H9 (cell line): ENCODE measurements at regions not wholly inside any gene's neighbourhood (a gene's known extent, or its start where the extent isn't known, plus 50 kb on each side); places are given as distances from the start of the nearest gene placed in this dataset.

Source experiments
- DNase-seq: peaks from one replicate; pipeline ENCODE4 v3.0.0-alpha.2; 2017
- H2AFZ ChIP-seq: one replicate; pipeline ENCODE4 v1.6.1; 2013; ENCODE audit warnings: mild to moderate bottlenecking, low read length, control low read depth, moderate library complexity
- H2AK5ac ChIP-seq: 2 replicates; pipeline ENCODE4 v1.6.1; 2013; ENCODE audit warnings: low read length, control low read depth, mixed read lengths; ENCODE audit not compliant: insufficient read length
- H2BK120ac ChIP-seq: one replicate; pipeline ENCODE4 v1.6.1; 2013; ENCODE audit warnings: low read depth, mild to moderate bottlenecking, low read length, control low read depth, inconsistent platforms; ENCODE audit not compliant: poor library complexity, severe bottlenecking
- H2BK12ac ChIP-seq: 2 replicates; pipeline ENCODE4 v1.6.1; 2013; ENCODE audit warnings: low read length, control low read depth, mixed read lengths, low read depth; ENCODE audit not compliant: insufficient read length
- H2BK15ac ChIP-seq: 2 replicates; pipeline ENCODE4 v1.6.1; 2013; ENCODE audit warnings: low read depth, low read length, control low read depth
- H2BK20ac ChIP-seq: one replicate; pipeline ENCODE4 v1.6.1; 2013; ENCODE audit warnings: low read depth, mild to moderate bottlenecking, low read length, control low read depth, inconsistent platforms; ENCODE audit not compliant: poor library complexity, severe bottlenecking
- H2BK5ac ChIP-seq: 2 replicates; pipeline ENCODE4 v1.6.1; 2013; ENCODE audit warnings: low read length, control low read depth, mixed read lengths; ENCODE audit not compliant: insufficient read length
- H3K14ac ChIP-seq: 2 replicates; pipeline ENCODE4 v1.6.1; 2013; ENCODE audit warnings: low read length, control low read depth; ENCODE audit not compliant: insufficient read depth
- H3K18ac ChIP-seq: 2 replicates; pipeline ENCODE4 v1.6.1; 2013; ENCODE audit warnings: low read depth, mild to moderate bottlenecking, mixed read lengths, low read length, control low read depth; ENCODE audit not compliant: insufficient read length
- H3K23ac ChIP-seq: 2 replicates; pipeline ENCODE4 v1.6.1; 2013; ENCODE audit warnings: low read length, control low read depth, mixed read lengths, low read depth; ENCODE audit not compliant: insufficient read length
- H3K23me2 ChIP-seq: 2 replicates; pipeline ENCODE4 v1.6.1; 2013; ENCODE audit warnings: low read depth, mild to moderate bottlenecking, mixed read lengths, low read length, control low read depth; ENCODE audit not compliant: insufficient read length, poor library complexity, severe bottlenecking
- H3K27ac ChIP-seq: 2 replicates; pipeline ENCODE4 v1.5.1; 2013; ENCODE audit warnings: low read length, control low read depth, mixed read lengths, low read depth; ENCODE audit not compliant: insufficient read length
- H3K27me3 ChIP-seq: 2 replicates; pipeline ENCODE4 v1.6.1; 2013; ENCODE audit warnings: low read length, control low read depth, inconsistent platforms; ENCODE audit not compliant: insufficient read depth
- H3K4ac ChIP-seq: 2 replicates; pipeline ENCODE4 v1.6.1; 2013; ENCODE audit warnings: low read depth, mild to moderate bottlenecking, control low read depth, inconsistent platforms, low read length, moderate library complexity
- H3K4me1 ChIP-seq: 2 replicates; pipeline ENCODE4 v1.6.1; 2013; ENCODE audit warnings: low read length, control low read depth, inconsistent platforms; ENCODE audit not compliant: insufficient read depth
- H3K4me2 ChIP-seq: 2 replicates; pipeline ENCODE4 v1.6.1; 2013; ENCODE audit warnings: low read length, control low read depth, mixed read lengths; ENCODE audit not compliant: insufficient read length, insufficient read depth
- H3K56ac ChIP-seq: 2 replicates; pipeline ENCODE4 v1.6.1; 2013; ENCODE audit warnings: low read depth, mild to moderate bottlenecking, mixed read lengths, low read length, control low read depth; ENCODE audit not compliant: insufficient read length
- H3K79me1 ChIP-seq: 2 replicates; pipeline ENCODE4 v1.6.1; 2013; ENCODE audit warnings: low read depth, mild to moderate bottlenecking, moderate library complexity, low read length, control low read depth, inconsistent platforms; ENCODE audit not compliant: insufficient read depth, poor library complexity, severe bottlenecking
- H3K79me2 ChIP-seq: 2 replicates; pipeline ENCODE4 v1.6.1; 2013; ENCODE audit warnings: low read length, control low read depth, inconsistent platforms; ENCODE audit not compliant: insufficient read depth
- H3K9ac ChIP-seq: 2 replicates; pipeline ENCODE4 v1.6.1; 2013; ENCODE audit warnings: low read length, control low read depth, mixed read lengths; ENCODE audit not compliant: insufficient read length; ENCODE audit errors: extremely low read depth
- H3K9me3 ChIP-seq: one replicate; pipeline ENCODE4 v1.6.1; 2013; ENCODE audit warnings: low read depth, low read length, inconsistent platforms; ENCODE audit not compliant: control insufficient read depth
- H3T11ph ChIP-seq: one replicate; pipeline ENCODE4 v1.6.1; 2013; ENCODE audit warnings: mild to moderate bottlenecking, low read length, control low read depth, inconsistent platforms
- H4K20me1 ChIP-seq: one replicate; pipeline ENCODE4 v1.6.1; 2013; ENCODE audit not compliant: control insufficient read depth, insufficient read length, insufficient read depth
- H4K5ac ChIP-seq: 2 replicates; pipeline ENCODE4 v1.6.1; 2013; ENCODE audit warnings: low read depth, mild to moderate bottlenecking, mixed read lengths, low read length, control low read depth; ENCODE audit not compliant: insufficient read length
- H4K8ac ChIP-seq: replicated peaks from 2 replicates; pipeline ENCODE4 v1.6.1; 2013; ENCODE audit warnings: low read length, control low read depth, mixed read lengths, low read depth; ENCODE audit not compliant: insufficient read length
- H4K91ac ChIP-seq: 2 replicates; pipeline ENCODE4 v1.6.1; 2013; ENCODE audit warnings: low read depth, mild to moderate bottlenecking, moderate library complexity, mixed read lengths, low read length, control low read depth; ENCODE audit not compliant: insufficient read length
- H3K27ac Mint-ChIP-seq, 3 experiments: 2 replicates in 2 of 3; 3 replicates in 1 of 3; pipeline ENCODE4 v1.8.0; 2020 to 2021; ENCODE audit warnings: mixed read lengths in 3 of 3, mild to moderate bottlenecking in 1 of 3, moderate library complexity in 1 of 3
- H3K27me3 Mint-ChIP-seq: 2 replicates; pipeline ENCODE4 v1.8.0; 2021; ENCODE audit warnings: low read depth, mild to moderate bottlenecking, moderate library complexity, mixed read lengths
- H3K36me3 Mint-ChIP-seq, 3 experiments: 2 replicates in 2 of 3; 3 replicates in 1 of 3; pipeline ENCODE4 v1.8.0; 2020 to 2021; ENCODE audit warnings: low read depth in 3 of 3, mixed read lengths in 3 of 3; ENCODE audit not compliant: insufficient read depth in 1 of 3
- H3K4me1 Mint-ChIP-seq, 2 experiments: 2 replicates each; pipeline ENCODE4 v1.8.0; 2020; ENCODE audit warnings: mixed read lengths in 2 of 2
- H3K4me3 Mint-ChIP-seq, 2 experiments: 2 replicates in 1 of 2; 3 replicates in 1 of 2; pipeline ENCODE4 v1.8.0; 2020 to 2021; ENCODE audit warnings: mild to moderate bottlenecking in 2 of 2, mixed read lengths in 2 of 2, moderate library complexity in 1 of 2
- H3K9me3 Mint-ChIP-seq, 2 experiments: 2 replicates in 1 of 2; 3 replicates in 1 of 2; pipeline ENCODE4 v1.8.0; 2020; ENCODE audit warnings: mild to moderate bottlenecking in 2 of 2, mixed read lengths in 2 of 2, moderate library complexity in 1 of 2
- WGBS: extraction: QIAGEN DNeasy Blood & Tissue Kit; methylation state at CpG from one replicate; pipeline ENCODE4 v1.1.7; 2013; ENCODE audit warnings: missing lambda C conversion rate, low lambda C conversion rate, mixed read lengths; ENCODE audit not compliant: insufficient read length; ENCODE audit errors: extremely low coverage; 5-methylcytosine and 5-hydroxymethylcytosine counted together
- TF ChIP-seq, protein P1 (sequence below): fragments of 200-600 bp; sonication (generic); conservative IDR thresholded peaks from 3 replicates; pipeline ENCODE4 v1.8.0; 2021; ENCODE audit warnings: antibody characterized with exemption, mild to moderate bottlenecking

- H3K4me2 ChIP-seq: no peak overlapping the region
- WGBS: no CpG with 5 or more reads among the region's 12 CpGs
- no peak for DNase-seq
These were observed 54.0 kb upstream of the TBXT start for GRCh38 chr6:166221636-166222035.

More at GRCh38 chr6:166221636-166222035, 54.0 kb upstream of the TBXT start:
- no peak overlapping the region for H2BK12ac ChIP-seq
- no peaks in the 10 kb centered on the region for H3K79me1 ChIP-seq
- H4K91ac ChIP-seq: no peak overlapping the region
- H3K9ac ChIP-seq: no peak overlapping the region
- H4K20me1 ChIP-seq: no peaks in the 10 kb centered on the region
- no peaks in the 10 kb centered on the region for H3K79me2 ChIP-seq
- no peak overlapping the region for H4K8ac ChIP-seq
- Mint-ChIP-seq H3K4me1 (peaks cover 5 to 7% of the 10 kb centered on the region in 2 experiments), H3K27me3 (peaks cover 32% of the 10 kb centered on the region), H3K27ac (peak overlapping the region in 1 of 3 experiments; percentile 87; a peak in 1 of 7 replicates), H3K9me3 (no peaks in the 10 kb centered on the region; a peak in 2 of 5 replicates), H3K4me3 (no peak overlapping the region), H3K36me3 (no peaks in the 10 kb centered on the region)
- H3K14ac ChIP-seq: no peak overlapping the region
- no peak overlapping the region for H3K23ac ChIP-seq
- H3K4ac ChIP-seq: no peak overlapping the region
- H3K4me1 ChIP-seq: no peaks in the 10 kb centered on the region
- no peak overlapping the region for H3K18ac ChIP-seq
- no peak overlapping the region for H2BK20ac ChIP-seq
- no peak overlapping the region for H2AFZ ChIP-seq
- H3K27ac ChIP-seq: no peak overlapping the region
- no peak overlapping the region for H3K56ac ChIP-seq
- H2BK15ac ChIP-seq: no peak overlapping the region
- no peak overlapping the region for H2BK120ac ChIP-seq
- H2BK5ac ChIP-seq: no peak overlapping the region
- H3K23me2 ChIP-seq: no peaks in the 10 kb centered on the region
- TF ChIP-seq, protein P1, sequence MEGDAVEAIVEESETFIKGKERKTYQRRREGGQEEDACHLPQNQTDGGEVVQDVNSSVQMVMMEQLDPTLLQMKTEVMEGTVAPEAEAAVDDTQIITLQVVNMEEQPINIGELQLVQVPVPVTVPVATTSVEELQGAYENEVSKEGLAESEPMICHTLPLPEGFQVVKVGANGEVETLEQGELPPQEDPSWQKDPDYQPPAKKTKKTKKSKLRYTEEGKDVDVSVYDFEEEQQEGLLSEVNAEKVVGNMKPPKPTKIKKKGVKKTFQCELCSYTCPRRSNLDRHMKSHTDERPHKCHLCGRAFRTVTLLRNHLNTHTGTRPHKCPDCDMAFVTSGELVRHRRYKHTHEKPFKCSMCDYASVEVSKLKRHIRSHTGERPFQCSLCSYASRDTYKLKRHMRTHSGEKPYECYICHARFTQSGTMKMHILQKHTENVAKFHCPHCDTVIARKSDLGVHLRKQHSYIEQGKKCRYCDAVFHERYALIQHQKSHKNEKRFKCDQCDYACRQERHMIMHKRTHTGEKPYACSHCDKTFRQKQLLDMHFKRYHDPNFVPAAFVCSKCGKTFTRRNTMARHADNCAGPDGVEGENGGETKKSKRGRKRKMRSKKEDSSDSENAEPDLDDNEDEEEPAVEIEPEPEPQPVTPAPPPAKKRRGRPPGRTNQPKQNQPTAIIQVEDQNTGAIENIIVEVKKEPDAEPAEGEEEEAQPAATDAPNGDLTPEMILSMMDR: no peak
- no peaks in the 10 kb centered on the region for H3K9me3 ChIP-seq
- no peaks in the 10 kb centered on the region for H3K27me3 ChIP-seq
- H2AK5ac ChIP-seq: no peak overlapping the region
- no peak overlapping the region for H4K5ac ChIP-seq
- H3T11ph ChIP-seq: no peak overlapping the region
